GM23338 (cell line): ENCODE measurements at regions not wholly inside any gene's neighbourhood (a gene's known extent, or its start where the extent isn't known, plus 50 kb on each side); places are given as distances from the start of the nearest gene placed in this dataset.
A peak's percentile ranks its signal among the peaks of the same experiment; 100 is the strongest.

Source experiments
- ATAC-seq: fragments of 200-7000 bp; cut with Tn5 transposase; 3 replicates; pipeline ENCODE4 v1.9.1; 2020
- DNase-seq: peaks from one replicate; pipeline ENCODE4 v3.0.0-alpha.2; 2015; ENCODE audit warnings: low spot score
- H2AFZ ChIP-seq: fragments of 200-600 bp; sonication (generic); 2 replicates; pipeline ENCODE4 v1.8.0; 2016; ENCODE audit warnings: antibody characterized with exemption, mild to moderate bottlenecking, moderate library complexity
- H3F3A ChIP-seq: fragments of 200-600 bp; sonication (generic); replicated peaks from 2 replicates; pipeline ENCODE4 v1.8.0; 2017; ENCODE audit warnings: antibody characterized with exemption, mixed run types, low read depth
- H3K27ac ChIP-seq: fragments of 200-600 bp; sonication (generic); 2 replicates; pipeline ENCODE4 v1.6.1; 2016; ENCODE audit warnings: low read depth
- H3K27me3 ChIP-seq: fragments of 200-600 bp; sonication (generic); 2 replicates; pipeline ENCODE4 v1.8.0; 2016; ENCODE audit warnings: mild to moderate bottlenecking, mixed run types, moderate library complexity; ENCODE audit not compliant: insufficient read depth
- H3K36me3 ChIP-seq: fragments of 200-600 bp; sonication (generic); 2 replicates; pipeline ENCODE4 v1.8.0; 2016; ENCODE audit warnings: mild to moderate bottlenecking; ENCODE audit not compliant: insufficient read depth
- H3K4me1 ChIP-seq: fragments of 200-600 bp; sonication (generic); 2 replicates; pipeline ENCODE4 v1.8.0; 2016; ENCODE audit warnings: mild to moderate bottlenecking, moderate library complexity; ENCODE audit not compliant: insufficient read depth
- H3K4me2 ChIP-seq: fragments of 200-600 bp; sonication (generic); 2 replicates; pipeline ENCODE4 v1.7.1; 2017; ENCODE audit warnings: mixed run types
- H3K4me3 ChIP-seq: fragments of 200-600 bp; sonication (generic); 2 replicates; pipeline ENCODE4 v1.6.1; 2016; ENCODE audit warnings: mixed run types
- H3K79me2 ChIP-seq: fragments of 200-600 bp; sonication (generic); replicated peaks from 2 replicates; pipeline ENCODE4 v1.8.0; 2017; ENCODE audit warnings: mild to moderate bottlenecking; ENCODE audit not compliant: insufficient read depth
- H3K9me2 ChIP-seq: fragments of 200-600 bp; sonication (generic); 2 replicates; pipeline ENCODE4 v1.8.0; 2017; ENCODE audit not compliant: insufficient read depth
- H4K20me1 ChIP-seq: fragments of 200-600 bp; sonication (generic); replicated peaks from 2 replicates; pipeline ENCODE4 v1.8.0; 2017; ENCODE audit warnings: mild to moderate bottlenecking; ENCODE audit not compliant: insufficient read depth
- H3K27ac Mint-ChIP-seq: 2 replicates; pipeline ENCODE4 v1.8.0; 2020; ENCODE audit warnings: inconsistent platforms, mild to moderate bottlenecking, moderate library complexity, mixed read lengths
- H3K27me3 Mint-ChIP-seq: 3 replicates; pipeline ENCODE4 v1.8.0; 2022; ENCODE audit warnings: low read depth, mild to moderate bottlenecking, moderate library complexity, mixed read lengths, inconsistent platforms; ENCODE audit not compliant: insufficient read depth, poor library complexity
- H3K36me3 Mint-ChIP-seq: 3 replicates; pipeline ENCODE4 v1.8.0; 2021; ENCODE audit warnings: low read depth, mild to moderate bottlenecking, inconsistent platforms, moderate library complexity, mixed read lengths
- H3K4me1 Mint-ChIP-seq: 3 replicates; pipeline ENCODE4 v1.8.0; 2020; ENCODE audit warnings: mild to moderate bottlenecking, inconsistent platforms, mixed read lengths
- H3K4me3 Mint-ChIP-seq: 3 replicates; pipeline ENCODE4 v1.8.0; 2021; ENCODE audit warnings: moderate library complexity, mild to moderate bottlenecking, inconsistent platforms, mixed read lengths
- H3K9me3 Mint-ChIP-seq: 3 replicates; pipeline ENCODE4 v1.8.0; 2020; ENCODE audit warnings: moderate library complexity, mild to moderate bottlenecking, inconsistent platforms, mixed read lengths
- CREB1 ChIP-seq: fragments of 250-450 bp; sonication (Bioruptor Pico); IDR thresholded peaks from 2 replicates; pipeline ENCODE4 v1.5.0; 2020; ENCODE audit warnings: low read depth, mild to moderate bottlenecking, moderate library complexity
- CTCF ChIP-seq, 2 experiments: fragments of 200-600 bp in 1 of 2; sonication (generic) in 1 of 2; conservative IDR thresholded peaks; 2 replicates each; pipeline versions ENCODE4 v1.5.1 to v1.6.1; 2016 to 2017; ENCODE audit warnings: antibody characterized with exemption in 2 of 2, low read depth in 2 of 2, mild to moderate bottlenecking in 2 of 2, moderate library complexity in 1 of 2
- ETS1 ChIP-seq: IDR thresholded peaks from 2 replicates; pipeline ENCODE4 v1.6.1; 2016; ENCODE audit warnings: antibody characterized with exemption
- EZH2 ChIP-seq: fragments of 200-600 bp; sonication (generic); IDR thresholded peaks from one replicate; pipeline ENCODE4 v1.8.0; 2017; ENCODE audit warnings: antibody characterized with exemption, mild to moderate bottlenecking, low read depth; ENCODE audit not compliant: unreplicated experiment
- JUNB ChIP-seq: IDR thresholded peaks from one replicate; pipeline ENCODE4 v1.6.1; 2016; ENCODE audit warnings: antibody characterized with exemption; ENCODE audit not compliant: unreplicated experiment
- REST ChIP-seq: IDR thresholded peaks from one replicate; pipeline ENCODE4 v1.6.1; 2018; ENCODE audit warnings: antibody characterized with exemption; ENCODE audit not compliant: unreplicated experiment
- ZNF114 ChIP-seq: fragments of 250-450 bp; sonication (Bioruptor Pico); IDR thresholded peaks from 2 replicates; pipeline ENCODE4 v1.5.0; 2020; ENCODE audit warnings: mild to moderate bottlenecking, moderate library complexity
- ZNF331 ChIP-seq: fragments of 250-450 bp; sonication (Bioruptor Pico); IDR thresholded peaks from 2 replicates; pipeline ENCODE4 v1.5.0; 2020; ENCODE audit warnings: low read depth, mild to moderate bottlenecking, moderate library complexity
- ZNF462 ChIP-seq: fragments of 250-450 bp; sonication (Bioruptor Pico); IDR thresholded peaks from 2 replicates; pipeline ENCODE4 v1.5.0; 2020; ENCODE audit warnings: mild to moderate bottlenecking, moderate library complexity

- no peak overlapping the region for H3K27ac Mint-ChIP-seq
- TF ChIP-seq CTCF (conservative IDR thresholded peaks at IDR 0.05; ENCODE audit: low read depth in 2 of 2) (no peak), EZH2 (no peak), JUNB (no peak), ZNF462 (no peak), ETS1 (no peak), CREB1 (CRISPR knock-in tag) (no peak), REST (no peak), ZNF331 (CRISPR knock-in tag) (no peak), ZNF114 (CRISPR knock-in tag) (no peak)
- Histone ChIP-seq H3K4me3 (no peak overlapping the region), H4K20me1 (no peaks in the 10 kb centered on the region), H3K9me2 (0 out of 2 replicates have a peak, but pooled peaks cover 9% of the 10 kb centered on the region), H3K4me2 (no peak overlapping the region), H3K27ac (no peak overlapping the region), H3K79me2 (no peaks in the 10 kb centered on the region), H2AFZ (no peak overlapping the region), H3K27me3 (no peaks in the 10 kb centered on the region), H3K4me1 (peaks cover 11% of the 10 kb centered on the region; the same call in 1 of the 2 replicates), H3F3A (no peaks in the 10 kb centered on the region), H3K36me3 (no peaks in the 10 kb centered on the region)
- no peak overlapping the region for H3K4me3 Mint-ChIP-seq
- DNase-seq (peak; percentile 23), ATAC-seq (no peak)
- peaks cover 3% of the 10 kb centered on the region; the same call in 1 of the 3 replicates for H3K36me3 Mint-ChIP-seq
- peaks cover 3% of the 10 kb centered on the region for H3K27me3 Mint-ChIP-seq
- peaks cover 33% of the 10 kb centered on the region for H3K4me1 Mint-ChIP-seq
- no peaks in the 10 kb centered on the region for H3K9me3 Mint-ChIP-seq
These were observed 389.3 kb downstream of the KCNA4 start for GRCh38 chr11:29627541-29627940.
